Activated CD8-positive, alpha-beta memory T cell treated with anti-CD3 and anti-CD28 coated beads for 48 hours (primary cell): ENCODE measurements at regions not wholly inside any gene's neighbourhood (a gene's known extent, or its start where the extent isn't known, plus 50 kb on each side); places are given as distances from the start of the nearest gene placed in this dataset.
"Not testable (repeated sequence)": the region's sequence is repeated elsewhere in the genome, so short reads cannot be mapped to it uniquely, and the experiment has no call there.

Experiments
- DNase-seq, 3 experiments: peaks; one replicate each; pipeline ENCODE4 v3.0.0-alpha.2; 2020; ENCODE audit warnings: low read depth in 2 of 3, low spot score in 2 of 3

DNA sequence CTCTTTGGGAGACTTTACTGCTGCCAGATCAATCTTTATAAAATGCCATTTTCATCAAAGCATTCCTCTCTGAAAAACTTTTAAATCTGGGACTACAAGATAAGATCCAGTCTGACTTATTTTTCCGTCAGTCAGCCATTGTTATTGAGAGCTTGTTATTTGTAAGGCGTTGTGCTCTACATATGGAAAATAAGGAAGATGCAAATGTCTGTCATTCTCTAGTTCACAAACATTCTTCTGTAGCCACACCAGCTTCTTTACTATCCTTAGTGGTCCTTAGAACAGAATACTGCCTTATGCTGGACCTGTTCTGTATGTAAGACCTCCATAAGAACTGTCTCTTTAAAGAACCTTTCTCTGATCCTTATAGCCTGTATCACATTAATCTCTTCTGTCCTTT, 120.3 kb upstream of the NBPF19 start:
- not testable (repeated sequence) for DNase-seq

DNA sequence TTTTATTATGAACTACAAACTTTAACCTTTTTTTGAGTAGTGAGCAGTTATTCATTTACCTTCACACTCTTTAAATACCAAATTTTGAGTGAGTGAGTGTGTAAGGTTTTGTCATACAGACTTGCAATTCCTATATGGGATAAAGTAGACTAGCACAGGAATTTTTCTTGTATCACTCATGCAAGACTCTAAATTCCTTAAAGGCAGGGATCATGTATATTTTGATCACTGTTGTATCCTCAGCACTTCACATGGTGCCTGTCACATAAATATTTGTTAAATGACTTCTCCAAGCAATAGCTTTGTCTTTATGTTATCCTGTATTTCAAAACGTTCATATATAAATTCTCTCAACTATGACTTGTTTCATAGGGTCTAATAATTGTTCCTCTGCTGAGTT, 119.1 kb upstream of the NBPF19 start:
- not testable (repeated sequence) for DNase-seq

DNA sequence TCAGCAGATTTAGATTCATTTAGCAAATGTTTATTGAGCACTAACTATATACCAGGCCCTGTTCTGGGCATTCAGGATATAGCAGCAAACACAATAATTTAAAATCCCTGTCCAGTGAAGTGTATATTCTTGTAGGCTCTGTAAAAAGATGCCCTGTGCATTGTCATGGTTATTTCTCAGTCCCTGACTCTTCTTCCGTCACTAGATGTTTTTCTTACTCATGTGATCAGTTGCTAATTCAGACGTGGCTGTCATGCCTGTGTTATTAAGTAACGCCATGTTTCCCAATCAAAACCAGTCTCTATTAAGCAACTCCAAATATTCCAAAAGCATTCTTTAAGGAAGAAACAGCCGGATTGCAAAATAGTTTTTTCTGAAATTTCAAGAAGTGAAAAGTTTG, 118.7 kb upstream of the NBPF19 start:
- not testable (repeated sequence) for DNase-seq

DNA sequence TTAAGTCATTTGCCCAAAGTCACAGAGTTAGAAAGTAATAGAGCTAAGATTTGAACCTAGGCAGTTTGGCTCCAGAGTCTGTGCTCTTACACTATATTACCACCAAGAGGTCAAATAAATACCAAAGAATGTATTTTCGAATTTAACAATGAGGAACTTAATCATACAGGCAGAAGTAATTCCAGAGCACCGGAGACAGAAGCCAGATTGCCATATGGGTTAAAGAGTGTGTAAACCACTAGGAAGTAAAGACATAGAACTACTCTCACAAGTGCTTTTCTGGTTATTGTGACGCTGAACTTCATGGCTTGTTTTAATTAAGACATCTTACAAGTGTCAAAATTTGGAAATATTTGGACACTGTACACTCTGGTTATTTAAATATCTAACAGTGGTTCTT, 114.5 kb upstream of the NBPF19 start:
- not testable (repeated sequence) for DNase-seq

DNA sequence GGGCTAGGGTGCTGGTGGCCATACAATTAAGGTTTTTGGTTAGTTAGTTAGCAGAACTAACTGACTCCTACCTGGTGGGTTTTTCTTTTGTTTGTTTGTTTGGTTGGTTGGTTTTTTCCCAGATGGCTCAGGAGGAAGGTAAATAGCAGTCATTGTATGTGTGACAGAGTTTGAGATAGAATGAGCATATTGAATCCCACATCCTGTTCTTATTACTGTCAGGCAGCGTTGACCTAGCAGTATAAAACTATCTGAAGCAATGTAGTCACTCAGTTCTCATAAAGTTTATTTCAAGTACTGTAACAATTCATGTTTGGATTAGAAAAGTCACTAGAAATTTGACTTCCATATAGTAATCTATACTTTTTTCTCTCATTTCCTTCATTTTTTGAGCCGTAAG, 113.5 kb upstream of the NBPF19 start:
- not testable (repeated sequence) for DNase-seq

DNA sequence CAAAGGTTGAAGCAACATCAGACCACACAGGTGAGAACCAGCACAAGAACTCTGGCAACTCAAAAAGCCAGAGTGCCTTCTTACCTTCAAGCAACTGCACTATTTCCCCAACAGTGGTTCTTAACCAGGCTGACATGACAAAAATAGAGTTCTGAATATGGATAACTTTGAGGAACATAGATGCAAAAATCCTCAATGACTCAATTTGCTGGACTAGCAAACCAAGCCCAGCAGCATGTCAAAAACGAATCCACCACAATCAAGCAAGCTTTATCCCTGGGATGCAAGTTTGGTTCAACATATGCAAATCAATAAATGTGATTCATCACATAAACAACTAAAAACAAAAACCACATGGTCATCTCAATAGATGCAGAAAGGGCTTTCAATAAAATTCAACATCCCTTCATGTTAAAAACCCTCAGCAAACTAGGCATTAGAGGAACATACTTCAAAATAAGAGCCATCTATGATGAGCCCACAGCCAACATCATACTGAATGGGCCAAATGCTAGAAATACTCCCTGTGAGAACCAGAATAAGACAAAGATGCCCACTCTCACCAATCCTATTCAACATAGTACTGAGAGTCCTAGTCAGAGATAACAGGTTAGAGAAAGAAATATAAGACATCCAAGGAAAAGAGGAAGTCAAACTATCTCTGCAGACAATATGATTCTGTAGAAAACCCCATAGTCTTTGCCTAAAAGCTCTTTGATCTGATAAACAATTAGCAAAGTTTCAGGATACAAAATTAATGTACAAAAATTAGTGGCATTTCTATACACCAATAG, 110.5 kb upstream of the NBPF19 start:
- not testable (repeated sequence) for DNase-seq

DNA sequence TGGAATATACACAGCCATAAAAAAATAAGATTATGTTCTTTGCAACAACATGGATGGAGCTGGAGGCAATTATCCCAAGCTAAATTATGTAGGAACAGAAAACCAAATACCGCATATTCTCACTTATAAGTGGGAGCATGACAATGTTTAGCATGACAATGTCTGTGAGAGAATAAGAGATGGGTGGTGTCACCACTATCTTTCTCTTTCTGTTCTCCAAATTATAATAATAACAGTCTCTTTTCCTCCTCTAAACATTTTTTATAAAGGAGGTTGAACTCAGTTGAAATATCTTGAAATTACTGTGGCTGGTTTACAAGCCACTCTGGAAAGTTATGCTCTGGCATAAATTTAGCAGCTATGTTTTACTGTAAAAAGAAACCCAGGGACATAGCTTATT, 108.4 kb upstream of the NBPF19 start:
- DNase-seq = not testable (repeated sequence)

DNA sequence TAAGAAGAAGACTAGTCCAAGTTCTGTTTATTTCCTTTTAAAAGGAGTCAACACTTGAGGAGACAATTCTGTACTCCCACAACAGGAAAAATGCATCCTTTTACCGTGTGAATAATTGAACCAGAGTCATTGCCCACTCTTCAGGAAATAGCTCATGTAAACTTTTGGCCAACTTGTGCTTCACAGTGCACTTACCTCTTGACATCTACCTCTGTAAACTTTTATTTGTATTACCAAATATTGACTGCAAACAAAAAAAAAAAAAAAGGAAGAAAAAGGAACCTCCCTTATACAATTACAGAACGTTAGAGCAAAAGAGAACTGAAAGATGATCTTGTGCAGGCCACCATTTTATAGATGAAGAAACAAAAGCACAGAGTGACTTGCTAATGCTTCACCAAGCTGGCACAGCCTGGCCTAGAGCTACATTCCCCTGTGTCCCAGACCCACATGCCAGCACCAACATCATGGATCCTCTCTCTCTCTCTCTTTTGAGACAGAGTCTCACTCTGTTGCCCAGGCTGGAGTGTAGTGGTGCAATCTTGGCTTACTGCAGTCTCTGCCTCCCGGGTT, 107.3 kb upstream of the NBPF19 start:
- DNase-seq = not testable (repeated sequence)

DNA sequence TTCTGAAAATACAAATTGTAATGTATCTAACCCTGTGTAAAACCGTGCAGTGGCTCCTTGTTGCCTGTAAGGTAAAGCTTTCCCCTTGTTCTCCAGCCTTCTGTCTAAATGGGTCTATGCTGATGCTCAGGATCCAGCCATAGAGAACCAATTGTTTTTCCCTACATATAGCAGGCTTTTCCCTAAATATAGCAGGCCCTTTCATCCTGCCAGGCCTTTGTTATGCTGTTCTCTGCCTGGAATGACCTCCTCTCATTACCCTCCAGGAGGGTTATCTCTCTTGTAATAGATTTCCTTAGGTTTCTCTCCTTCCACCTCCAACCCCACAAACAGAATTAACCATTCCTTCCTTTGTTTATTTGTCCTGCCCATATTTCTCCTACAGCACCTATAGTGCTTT, 106.5 kb upstream of the NBPF19 start:
- not testable (repeated sequence) for DNase-seq

DNA sequence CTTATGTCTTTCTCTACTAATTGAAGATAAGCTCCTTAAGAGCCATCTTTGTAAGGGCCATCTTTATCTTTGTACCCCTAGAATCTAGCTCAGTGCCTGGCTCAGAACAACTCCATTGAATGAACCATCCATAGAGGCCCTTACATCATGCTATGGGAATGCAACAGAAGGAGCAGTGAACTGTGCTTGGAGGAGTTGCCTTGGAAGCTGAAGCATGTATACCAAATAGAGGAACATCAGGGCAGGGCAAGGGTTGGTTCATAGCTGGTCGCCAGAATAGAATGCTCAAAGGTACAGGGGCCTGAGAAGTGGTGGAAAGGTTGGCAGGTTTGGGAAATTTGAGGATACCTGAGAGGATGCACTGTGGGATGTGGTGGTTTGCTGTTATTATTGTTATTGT, 105.8 kb upstream of the NBPF19 start:
- DNase-seq = not testable (repeated sequence)

DNA sequence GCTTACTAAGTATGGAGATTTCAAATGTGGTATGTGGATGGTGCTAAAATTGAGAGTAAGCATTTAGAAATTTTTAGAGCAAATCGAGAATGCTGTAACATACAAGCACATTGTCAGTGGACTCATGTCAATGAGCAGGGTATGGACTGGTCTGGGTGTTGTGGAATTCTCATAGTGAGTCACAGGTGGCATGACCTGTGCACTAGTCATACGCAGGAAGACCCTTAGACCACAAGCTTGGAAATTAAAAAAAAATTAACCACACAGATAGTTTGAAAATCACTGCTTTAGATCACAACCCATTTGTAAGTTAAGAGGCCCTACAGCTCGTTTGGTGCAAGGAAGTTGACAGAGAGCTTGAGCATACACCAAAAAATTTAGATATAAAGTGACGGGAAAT, 102.9 kb upstream of the NBPF19 start:
- not testable (repeated sequence) for DNase-seq

DNA sequence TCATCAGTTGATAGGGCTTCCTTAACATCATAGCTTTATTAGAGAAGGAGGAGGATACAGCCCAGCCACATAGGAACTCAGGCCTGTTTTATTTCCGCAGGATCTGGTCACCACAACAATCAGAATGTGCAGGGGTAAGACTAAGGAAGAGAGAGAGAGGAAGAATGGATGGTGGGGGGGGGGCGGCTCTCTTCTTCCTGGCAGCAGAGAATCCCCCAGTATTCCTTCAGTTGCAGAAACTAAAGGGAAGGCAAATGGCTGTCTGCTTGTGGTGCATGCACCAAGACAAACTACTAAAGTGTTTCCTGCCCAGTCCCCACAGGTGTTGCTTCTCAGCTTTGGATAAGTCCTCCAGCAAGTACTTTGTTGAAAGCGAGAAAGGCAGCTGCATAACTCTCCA, 96.4 kb upstream of the NBPF19 start:
- not testable (repeated sequence) for DNase-seq

DNA sequence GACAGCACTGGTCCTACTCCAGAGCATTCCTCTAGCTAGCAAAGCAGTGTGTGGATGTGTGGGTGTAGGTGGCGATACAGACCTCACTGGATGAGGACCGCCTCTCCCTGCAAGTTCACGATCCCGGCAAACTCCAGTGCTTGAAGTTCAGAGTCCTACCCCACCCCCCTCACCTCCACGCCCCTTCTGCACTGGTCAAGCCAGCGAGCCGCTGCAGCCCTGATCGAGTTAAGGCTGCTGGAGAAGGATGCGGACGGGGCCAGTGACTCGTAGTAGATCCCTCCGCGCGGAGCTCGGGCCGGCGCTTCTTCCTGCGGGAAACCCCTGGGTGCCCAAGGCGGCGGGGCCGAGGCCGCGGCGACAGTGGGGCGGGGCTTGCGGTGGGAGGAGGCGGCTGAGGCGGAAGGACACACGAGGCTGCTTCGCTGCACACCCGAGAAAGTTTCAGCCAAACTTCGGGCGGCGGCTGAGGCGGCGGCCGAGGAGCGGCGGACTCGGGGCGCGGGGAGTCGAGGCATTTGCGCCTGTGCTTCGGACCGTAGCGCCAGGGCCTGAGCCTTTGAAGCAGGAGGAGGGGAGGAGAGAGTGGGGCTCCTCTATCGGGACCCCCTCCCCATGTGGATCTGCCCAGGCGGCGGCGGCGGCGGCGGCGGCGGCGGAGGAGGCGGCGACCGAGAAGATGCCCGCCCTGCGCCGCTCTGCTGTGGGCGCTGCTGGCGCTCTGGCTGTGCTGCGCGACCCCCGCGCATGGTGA, 84.5 kb upstream of the NBPF19 start:
- peak; percentile 29 to 52 (median 49) for DNase-seq

DNA sequence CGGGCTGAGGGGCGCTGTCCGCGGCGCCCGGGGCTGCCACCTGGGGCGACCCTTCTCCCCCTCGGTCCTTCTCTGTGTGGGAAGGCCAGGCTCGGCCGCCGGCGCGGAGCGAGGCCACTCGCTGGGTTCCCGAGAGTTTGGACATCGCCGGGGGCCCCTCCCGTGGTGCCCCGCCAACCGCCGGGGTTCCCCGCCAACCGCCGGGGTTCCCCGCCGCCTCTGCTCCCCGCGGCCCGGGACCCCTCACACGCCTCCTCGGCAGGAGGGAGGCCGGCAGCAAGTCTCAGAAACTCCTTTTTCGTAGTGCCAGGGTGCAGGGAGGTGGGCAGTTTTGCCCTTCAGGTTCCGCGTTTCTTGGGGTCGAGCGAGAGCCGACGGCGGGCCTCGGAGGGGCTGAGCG, 83.9 kb upstream of the NBPF19 start:
- DNase-seq = not testable (repeated sequence)

DNA sequence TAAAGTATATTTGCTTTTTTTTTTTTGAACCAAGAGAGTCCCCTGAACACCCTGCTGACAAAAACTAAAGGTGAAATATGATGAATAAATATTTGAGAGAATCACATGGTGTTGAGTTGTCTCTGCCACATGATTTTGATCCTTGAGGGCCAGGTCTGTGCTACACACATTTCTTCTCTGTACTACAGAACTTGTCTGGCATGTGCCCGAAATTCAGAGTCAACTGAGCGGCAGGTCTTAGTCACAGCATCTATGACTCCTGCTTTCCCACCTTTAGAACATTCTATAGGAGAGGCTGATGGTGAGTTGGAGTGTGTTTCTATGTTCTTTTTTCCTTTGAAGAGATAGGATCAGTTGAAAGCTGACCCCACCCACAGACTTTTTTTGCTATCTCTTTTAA, 79.0 kb upstream of the NBPF19 start:
- not testable (repeated sequence) for DNase-seq

DNA sequence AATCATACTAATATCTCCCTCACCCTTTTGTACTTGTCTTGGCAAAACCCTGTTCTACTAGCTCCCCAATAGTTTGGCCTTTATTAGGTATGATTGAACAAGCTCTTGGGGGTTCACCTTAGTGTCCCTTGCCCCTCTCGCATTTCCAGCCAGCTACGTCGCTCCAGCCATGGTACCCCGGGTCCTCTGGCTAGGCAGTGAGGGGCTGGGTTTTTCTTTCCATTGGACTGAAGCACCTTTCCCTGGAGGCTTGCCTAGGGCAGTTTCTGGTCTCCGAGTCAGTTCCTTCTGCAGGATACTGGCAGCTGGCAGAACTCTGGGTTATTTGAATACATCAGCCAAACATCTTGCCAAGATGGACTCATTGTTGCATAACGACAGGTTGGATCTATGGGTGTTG, 76.3 kb upstream of the NBPF19 start:
- DNase-seq = not testable (repeated sequence)

DNA sequence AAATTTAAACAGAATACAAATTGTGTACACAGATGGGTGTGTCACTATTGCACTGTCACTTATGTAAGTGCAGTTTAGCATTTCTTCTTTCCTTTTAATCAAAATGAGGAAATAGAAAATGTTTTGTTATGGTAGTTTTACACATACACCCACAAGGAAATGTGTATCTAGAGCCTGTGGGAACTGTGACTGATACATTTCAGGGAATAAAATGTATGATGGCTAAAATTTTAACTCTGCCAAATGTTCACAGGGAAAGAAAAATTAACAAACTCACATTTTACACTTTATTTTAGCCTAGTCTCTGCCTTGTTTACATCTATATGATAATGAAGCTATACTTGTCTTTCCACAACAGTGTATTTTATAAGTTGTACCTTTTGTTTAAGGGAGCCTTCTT, 66.4 kb upstream of the NBPF19 start:
- DNase-seq = not testable (repeated sequence)

DNA sequence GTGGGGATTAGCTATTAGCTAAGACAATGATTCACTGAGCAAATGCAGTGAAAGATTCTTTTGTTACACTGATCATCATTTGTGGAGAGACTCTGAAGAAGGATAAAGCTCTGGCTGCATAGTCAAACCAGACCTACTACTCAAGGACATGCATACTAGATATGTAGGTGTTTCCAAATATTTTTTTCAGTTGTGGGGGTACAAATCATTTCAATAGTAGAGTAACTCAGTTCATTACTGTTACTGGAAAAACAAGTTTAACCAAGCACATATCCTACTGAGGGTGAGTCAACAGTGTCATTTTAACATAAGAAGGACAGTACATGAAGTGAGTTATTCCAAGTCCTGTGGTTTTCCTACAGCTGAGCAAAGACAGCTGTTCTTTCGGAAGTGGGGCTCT, 59.5 kb upstream of the NBPF19 start:
- not testable (repeated sequence) for DNase-seq

DNA sequence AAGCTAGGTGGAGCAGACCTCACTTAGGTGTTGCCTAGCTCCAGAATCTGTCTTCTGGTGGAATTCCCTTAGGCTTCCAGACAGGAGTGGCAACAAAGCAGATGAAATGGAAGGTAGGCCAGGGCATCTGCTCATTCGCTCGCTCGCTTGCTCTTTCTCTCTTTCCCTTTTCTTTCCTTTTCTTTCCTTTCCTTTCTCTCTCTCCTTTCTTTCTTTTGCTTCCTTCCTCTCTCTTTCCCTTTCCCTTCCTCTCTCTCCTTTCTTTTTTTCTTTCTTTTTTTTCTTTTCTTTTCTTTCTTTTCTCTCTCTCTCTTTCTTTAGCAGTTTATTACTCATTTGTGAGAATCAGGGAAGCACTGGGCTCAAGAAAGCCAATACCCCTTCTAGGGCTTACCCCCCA, 56.1 kb upstream of the NBPF19 start:
- not testable (repeated sequence) for DNase-seq

DNA sequence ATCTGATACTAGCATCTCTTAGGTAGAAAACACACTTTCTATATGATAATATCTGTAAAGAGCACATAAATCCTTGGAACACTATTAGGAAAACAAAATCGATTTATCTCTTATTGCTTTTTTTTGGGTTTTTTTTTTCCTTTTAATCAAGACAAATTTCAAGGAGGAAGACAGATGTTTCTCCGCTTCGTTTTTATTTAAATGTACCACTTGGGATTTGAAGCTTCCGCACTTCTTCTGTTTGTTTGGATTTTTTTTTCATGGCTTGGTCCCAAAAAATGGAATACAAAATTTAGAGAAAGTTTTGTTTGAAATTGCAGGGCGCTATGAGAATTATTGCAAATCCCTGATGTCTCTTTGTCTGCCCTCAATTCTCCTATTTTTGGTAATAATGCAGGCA, 51.7 kb upstream of the NBPF19 start:
- not testable (repeated sequence) for DNase-seq
